Peyer's patch (tissue), 4 donors: ENCODE measurements at regions not wholly inside any gene's neighbourhood (a gene's known extent, or its start where the extent isn't known, plus 50 kb on each side); places are given as distances from the start of the nearest gene placed in this dataset.

Source experiments
- POLR2A ChIP-seq, 2 donors: fragments of 450-650 bp; IDR thresholded peaks; one replicate each; pipeline ENCODE4 v1.5.1; 2017; ENCODE audit warnings: antibody characterized with exemption in 2 of 2, mild to moderate bottlenecking in 2 of 2, moderate library complexity in 2 of 2
- TF ChIP-seq, protein P1 (sequence below), 6 experiments: fragments of 450-650 bp in 4 of 6; fragments of 200-600 bp in 2 of 6; sonication (generic) in 1 of 6; IDR thresholded peaks; one replicate each; pipeline ENCODE4 v1.5.1; 2017 to 2019; ENCODE audit warnings: antibody characterized with exemption in 6 of 6, mild to moderate bottlenecking in 3 of 6, moderate library complexity in 1 of 6

GRCh38 chr7:142539901-142540300 is 209.4 kb upstream of the PRSS1 start:
- TF ChIP-seq, protein P1, sequence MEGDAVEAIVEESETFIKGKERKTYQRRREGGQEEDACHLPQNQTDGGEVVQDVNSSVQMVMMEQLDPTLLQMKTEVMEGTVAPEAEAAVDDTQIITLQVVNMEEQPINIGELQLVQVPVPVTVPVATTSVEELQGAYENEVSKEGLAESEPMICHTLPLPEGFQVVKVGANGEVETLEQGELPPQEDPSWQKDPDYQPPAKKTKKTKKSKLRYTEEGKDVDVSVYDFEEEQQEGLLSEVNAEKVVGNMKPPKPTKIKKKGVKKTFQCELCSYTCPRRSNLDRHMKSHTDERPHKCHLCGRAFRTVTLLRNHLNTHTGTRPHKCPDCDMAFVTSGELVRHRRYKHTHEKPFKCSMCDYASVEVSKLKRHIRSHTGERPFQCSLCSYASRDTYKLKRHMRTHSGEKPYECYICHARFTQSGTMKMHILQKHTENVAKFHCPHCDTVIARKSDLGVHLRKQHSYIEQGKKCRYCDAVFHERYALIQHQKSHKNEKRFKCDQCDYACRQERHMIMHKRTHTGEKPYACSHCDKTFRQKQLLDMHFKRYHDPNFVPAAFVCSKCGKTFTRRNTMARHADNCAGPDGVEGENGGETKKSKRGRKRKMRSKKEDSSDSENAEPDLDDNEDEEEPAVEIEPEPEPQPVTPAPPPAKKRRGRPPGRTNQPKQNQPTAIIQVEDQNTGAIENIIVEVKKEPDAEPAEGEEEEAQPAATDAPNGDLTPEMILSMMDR (IDR thresholded peaks at IDR 0.05) = no peak
- no peak for TF ChIP-seq POLR2A (IDR thresholded peaks at IDR 0.05)
